NCI-H1417 (cell line): ENCODE measurements at regions not wholly inside any gene's neighbourhood (a gene's known extent, or its start where the extent isn't known, plus 50 kb on each side); places are given as distances from the start of the nearest gene placed in this dataset.

ENCODE experiments used
- DNase-seq, 3 experiments: peaks; one replicate each; lab custom pipeline; 2025; lab: John Stamatoyannopoulos, UW

- DNase-seq: no peak
These were observed 138.4 kb downstream of the HTR1B start for GRCh38 chr6:77324866-77325265.

- no peak for DNase-seq
These were observed 140.7 kb downstream of the HTR1B start for GRCh38 chr6:77322604-77323003.

DNA sequence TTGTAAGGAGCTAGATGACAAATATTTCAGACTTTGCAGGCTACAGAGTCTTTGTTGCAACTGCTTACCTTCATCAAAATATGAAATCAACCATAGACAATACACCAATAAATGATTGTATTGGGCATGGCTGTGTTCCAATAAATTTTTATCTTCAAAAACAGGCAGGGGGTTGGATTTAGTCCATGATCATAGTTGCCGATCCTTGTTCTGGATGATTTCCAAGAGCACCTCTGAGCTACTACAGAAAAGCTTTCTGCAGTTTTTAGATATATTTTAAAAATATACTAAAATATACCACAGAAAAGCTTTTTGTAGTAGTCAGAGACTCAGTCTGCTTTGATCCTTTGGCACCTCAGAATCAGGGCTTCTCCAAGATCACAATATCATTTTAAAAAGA, 145.0 kb downstream of the HTR1B start:
- no peak for DNase-seq

DNA sequence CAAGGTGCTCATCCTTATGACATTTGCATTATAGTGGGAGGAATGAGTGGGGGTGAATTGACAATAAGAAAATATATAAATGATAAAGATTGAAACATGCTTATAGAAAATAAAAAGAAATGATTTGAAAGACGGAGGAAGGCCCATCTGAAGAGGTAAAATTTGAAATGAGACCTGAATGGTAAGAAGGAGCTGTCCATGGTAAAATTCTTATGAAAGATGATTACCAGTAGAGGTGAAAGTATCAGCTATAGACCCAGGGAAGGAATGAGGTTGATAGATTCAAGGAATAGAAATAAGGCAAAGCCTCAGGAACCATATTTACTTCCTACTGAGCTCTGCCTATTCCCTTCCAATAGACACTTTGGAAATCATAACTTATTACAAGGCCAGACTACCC, 149.7 kb downstream of the HTR1B start:
- DNase-seq: no peak

DNA sequence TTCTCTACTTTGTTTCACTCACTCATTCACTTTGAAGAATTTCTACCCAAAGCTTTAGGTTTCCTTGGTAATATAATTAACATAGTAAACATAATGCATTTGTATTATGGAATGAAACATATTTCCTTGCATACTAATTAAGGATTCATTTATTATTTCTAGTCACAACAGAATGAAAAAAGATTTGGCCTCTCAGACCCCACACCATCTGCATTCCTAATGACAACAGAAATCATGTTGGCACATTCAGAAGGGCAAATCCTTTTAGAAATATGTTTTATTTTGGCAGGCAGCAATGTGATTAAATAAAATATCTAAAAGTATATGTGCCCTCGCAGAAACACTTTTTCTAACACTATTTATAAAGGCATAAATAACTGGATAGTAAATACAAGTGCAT, 163.4 kb downstream of the HTR1B start:
- no peak for DNase-seq

DNA sequence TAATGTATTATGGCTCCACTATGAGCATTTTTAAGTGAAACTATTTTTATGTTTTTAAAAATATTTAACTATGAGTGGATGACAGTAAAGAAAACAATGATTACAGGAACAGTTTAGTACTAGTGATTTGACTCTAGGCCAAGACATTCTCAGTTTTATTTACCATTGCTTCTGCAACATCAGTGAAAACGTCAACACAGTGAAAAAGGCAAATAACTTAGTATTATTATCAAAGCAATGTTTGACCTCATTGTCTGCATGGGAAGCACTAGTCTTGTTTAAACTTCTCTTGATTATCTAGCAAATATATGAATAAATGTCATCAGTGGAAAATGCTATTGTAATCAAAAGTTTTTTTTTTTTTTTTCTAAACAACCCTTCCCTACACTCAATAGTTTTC, 165.0 kb downstream of the HTR1B start:
- no peak for DNase-seq

- DNase-seq: no peak
These were observed 170.4 kb downstream of the HTR1B start for GRCh38 chr6:77292564-77293546.

- DNase-seq: no peak
These were observed 172.5 kb downstream of the HTR1B start for GRCh38 chr6:77290798-77291197.

- DNase-seq: no peak
These were observed 176.8 kb downstream of the HTR1B start for GRCh38 chr6:77286541-77286940.

DNA sequence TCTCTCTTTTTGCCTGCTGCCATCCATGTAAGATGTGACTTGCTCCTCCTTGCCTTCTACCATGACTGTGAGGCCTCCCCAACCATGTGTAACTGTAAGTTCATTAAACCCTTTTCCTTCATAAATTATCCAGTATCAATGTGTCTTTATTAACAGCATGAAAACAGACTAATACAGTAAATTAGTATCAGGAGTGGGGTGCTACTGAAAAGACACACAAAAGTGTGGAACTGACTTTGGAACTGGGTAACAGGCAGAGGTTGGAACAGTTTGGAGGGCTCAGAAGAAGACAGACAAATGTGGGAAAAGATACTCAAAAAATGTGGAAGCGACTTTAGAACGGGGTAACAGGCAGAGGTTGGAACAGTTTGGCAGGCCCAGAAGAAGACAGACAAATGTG, 189.4 kb downstream of the HTR1B start:
- no peak for DNase-seq

- no peak for DNase-seq
These were observed 198.3 kb downstream of the HTR1B start for GRCh38 chr6:77264970-77265369.

GRCh38 chr6:77263003-77263402, 200.3 kb downstream of the HTR1B start:
- DNase-seq: no peak

- DNase-seq: peak in 1 of 3 experiments; percentile 1
These were observed 211.5 kb downstream of the HTR1B start for GRCh38 chr6:77251801-77252200.

DNA sequence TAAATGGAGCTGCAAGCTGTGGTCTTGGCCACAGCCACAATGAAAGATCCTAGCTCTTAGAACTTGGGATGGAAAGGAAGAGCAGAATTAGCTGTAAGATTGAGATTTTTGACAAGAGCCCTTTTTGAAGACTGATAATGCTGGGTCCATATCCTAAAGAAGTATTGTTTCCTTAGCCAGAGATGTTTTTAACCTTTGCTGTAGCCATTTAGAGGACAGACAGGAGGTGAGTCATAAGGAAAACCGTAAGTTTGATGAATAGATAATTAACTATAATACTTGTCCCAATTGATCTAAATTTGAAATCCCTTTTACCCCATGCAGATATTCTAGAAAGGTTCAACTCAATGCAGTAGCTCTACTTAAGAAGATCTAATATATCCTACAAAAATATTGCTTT, 213.7 kb downstream of the HTR1B start:
- no peak for DNase-seq

- DNase-seq: no peak
These were observed 218.3 kb downstream of the HTR1B start for GRCh38 chr6:77245026-77245425.

- DNase-seq: no peak
These were observed 231.6 kb downstream of the HTR1B start for GRCh38 chr6:77231438-77232305.

GRCh38 chr6:77228279-77228678, 235.0 kb downstream of the HTR1B start:
- DNase-seq: no peak

DNA sequence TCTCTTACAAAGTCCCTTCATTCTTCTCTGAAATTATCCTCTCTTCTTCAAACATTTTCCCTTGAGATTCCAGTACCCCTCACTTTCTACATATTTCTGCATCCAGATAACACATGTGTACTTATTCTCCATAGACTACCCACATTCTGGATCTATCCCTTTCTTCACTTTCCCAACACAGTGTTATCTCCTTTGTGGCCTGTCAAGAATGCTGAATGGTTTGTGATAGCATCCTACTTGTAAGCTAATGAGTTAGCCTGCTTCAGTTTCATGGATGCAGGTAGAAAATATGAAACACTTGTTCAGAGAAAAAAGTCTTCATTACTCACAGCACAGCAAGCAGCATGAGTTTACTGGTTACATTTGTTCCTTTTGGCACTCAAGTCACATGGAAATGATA, 245.4 kb downstream of the HTR1B start:
- no peak for DNase-seq

GRCh38 chr6:77205936-77206335, 257.4 kb downstream of the HTR1B start:
- DNase-seq: no peak

GRCh38 chr6:77204555-77204954, 258.7 kb downstream of the HTR1B start:
- no peak for DNase-seq

GRCh38 chr6:77183447-77183846, 279.8 kb downstream of the HTR1B start:
- DNase-seq: no peak

GRCh38 chr6:77181749-77182148, 281.5 kb downstream of the HTR1B start:
- no peak for DNase-seq

DNA sequence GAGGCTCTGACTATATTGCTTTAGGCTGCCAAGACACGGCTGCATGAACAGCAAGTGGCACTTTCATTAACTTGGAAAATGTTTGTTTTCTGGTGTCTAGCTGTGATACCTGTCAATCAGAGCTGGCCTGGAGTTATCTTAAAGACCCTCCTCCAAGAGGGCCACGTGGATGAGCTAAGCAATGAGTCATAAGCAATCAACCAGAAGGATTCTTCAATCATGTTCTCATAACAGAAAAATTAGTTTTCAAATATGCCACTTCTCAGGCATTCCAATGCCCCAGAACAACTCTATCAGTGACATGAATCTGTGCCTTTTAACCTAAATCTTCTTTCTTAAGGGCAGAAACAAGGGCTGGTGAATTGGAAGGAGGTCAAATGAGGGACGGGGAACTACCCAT, 283.0 kb downstream of the HTR1B start:
- no peak for DNase-seq
